ENCODE measurements at regions not wholly inside any gene's neighbourhood (a gene's known extent, or its start where the extent isn't known, plus 50 kb on each side); places are given as distances from the start of the nearest gene placed in this dataset.

- no peak overlapping the region for H3K4me3 ChIP-seq (ENCODE audit: low read depth, low read length)
- no peak for DNase-seq (ENCODE audit: low read depth)
- TF ChIP-seq, protein P1, sequence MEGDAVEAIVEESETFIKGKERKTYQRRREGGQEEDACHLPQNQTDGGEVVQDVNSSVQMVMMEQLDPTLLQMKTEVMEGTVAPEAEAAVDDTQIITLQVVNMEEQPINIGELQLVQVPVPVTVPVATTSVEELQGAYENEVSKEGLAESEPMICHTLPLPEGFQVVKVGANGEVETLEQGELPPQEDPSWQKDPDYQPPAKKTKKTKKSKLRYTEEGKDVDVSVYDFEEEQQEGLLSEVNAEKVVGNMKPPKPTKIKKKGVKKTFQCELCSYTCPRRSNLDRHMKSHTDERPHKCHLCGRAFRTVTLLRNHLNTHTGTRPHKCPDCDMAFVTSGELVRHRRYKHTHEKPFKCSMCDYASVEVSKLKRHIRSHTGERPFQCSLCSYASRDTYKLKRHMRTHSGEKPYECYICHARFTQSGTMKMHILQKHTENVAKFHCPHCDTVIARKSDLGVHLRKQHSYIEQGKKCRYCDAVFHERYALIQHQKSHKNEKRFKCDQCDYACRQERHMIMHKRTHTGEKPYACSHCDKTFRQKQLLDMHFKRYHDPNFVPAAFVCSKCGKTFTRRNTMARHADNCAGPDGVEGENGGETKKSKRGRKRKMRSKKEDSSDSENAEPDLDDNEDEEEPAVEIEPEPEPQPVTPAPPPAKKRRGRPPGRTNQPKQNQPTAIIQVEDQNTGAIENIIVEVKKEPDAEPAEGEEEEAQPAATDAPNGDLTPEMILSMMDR (conservative IDR thresholded peaks at IDR 0.05; ENCODE audit: low read depth, low read length): no peak
Observed at GRCh38 chr2:129004485-129004884, 685.8 kb upstream of the HS6ST1 start.

DNA sequence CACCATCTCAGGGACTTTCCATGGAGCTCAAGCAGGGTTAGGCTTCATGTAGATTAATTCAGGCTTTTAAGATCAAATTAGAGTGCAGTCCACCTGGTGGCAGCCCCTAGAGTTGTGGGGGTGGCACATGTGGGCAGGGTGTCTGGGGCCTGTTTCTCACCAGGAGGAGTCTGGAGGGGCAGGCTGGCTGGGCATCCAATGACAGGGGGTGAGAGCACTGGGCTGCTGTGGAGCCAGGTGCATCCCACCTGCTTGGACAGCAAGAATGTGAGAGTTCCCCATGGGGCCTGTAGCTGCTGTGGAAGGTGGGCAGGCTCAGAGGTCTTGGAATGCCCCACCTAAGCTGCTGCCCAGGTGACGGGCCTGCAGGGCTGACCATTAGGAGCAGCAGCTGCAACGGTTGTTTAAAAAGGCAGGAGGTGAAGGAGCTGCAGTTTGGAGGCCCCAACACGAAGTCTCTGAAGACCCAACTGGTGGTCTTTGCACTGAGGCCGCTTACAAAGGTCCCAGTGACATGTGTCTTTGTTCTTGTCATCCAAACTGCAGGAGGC lies 686.3 kb upstream of the HS6ST1 start:
- TF ChIP-seq, protein P1 (conservative IDR thresholded peaks at IDR 0.05; ENCODE audit: low read depth, low read length): no peak
- H3K4me3 ChIP-seq (ENCODE audit: low read depth, low read length): no peak overlapping the region

GRCh38 chr2:129006135-129006886 lies 687.6 kb upstream of the HS6ST1 start:
- H3K4me3 ChIP-seq (ENCODE audit: low read depth, low read length): no peak overlapping the region
- DNase-seq (ENCODE audit: low read depth): no peak
- TF ChIP-seq, protein P1 (conservative IDR thresholded peaks at IDR 0.05; ENCODE audit: low read depth, low read length): no peak

More for the DNA sequence above, 686.3 kb upstream of the HS6ST1 start:
- DNase-seq (ENCODE audit: low read depth): no peak

DNA sequence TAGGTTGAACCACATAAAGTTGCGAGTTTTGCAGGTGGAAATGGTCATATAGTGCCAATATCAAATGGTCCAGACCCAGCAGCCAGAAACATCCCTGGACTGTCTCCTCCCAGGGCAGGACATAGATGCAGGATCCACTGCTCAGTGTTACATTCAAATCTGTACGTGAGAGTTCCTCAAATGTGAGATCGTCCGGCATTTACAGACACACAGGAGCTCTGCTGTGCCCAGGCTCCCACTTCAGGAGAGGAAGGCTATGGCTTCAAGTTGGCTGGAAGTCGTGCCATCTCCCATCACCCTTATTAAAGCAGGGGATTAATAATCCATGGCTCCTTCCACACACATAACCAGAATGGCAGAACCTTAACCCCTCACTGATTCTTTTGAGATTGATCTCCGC lies 688.2 kb upstream of the HS6ST1 start:
- TF ChIP-seq, protein P1 (conservative IDR thresholded peaks at IDR 0.05; ENCODE audit: low read depth, low read length): no peak
- DNase-seq (ENCODE audit: low read depth): no peak
- no peak overlapping the region for H3K4me3 ChIP-seq (ENCODE audit: low read depth, low read length)

GRCh38 chr2:129008055-129008880 lies 689.6 kb upstream of the HS6ST1 start:
- TF ChIP-seq, protein P1 (conservative IDR thresholded peaks at IDR 0.05; ENCODE audit: low read depth, low read length): no peak
- no peak for DNase-seq (ENCODE audit: low read depth)

GRCh38 chr2:129008881-129009554 lies 690.4 kb upstream of the HS6ST1 start:
- no peak for DNase-seq (ENCODE audit: low read depth)
- H3K4me3 ChIP-seq (ENCODE audit: low read depth, low read length): no peak overlapping the region
- TF ChIP-seq, protein P1 (conservative IDR thresholded peaks at IDR 0.05; ENCODE audit: low read depth, low read length): no peak

More at GRCh38 chr2:129008055-129008880, 689.6 kb upstream of the HS6ST1 start:
- H3K4me3 ChIP-seq (ENCODE audit: low read depth, low read length): no peak overlapping the region

Measured in choroid plexus epithelial cell (primary cell).